Liver (tissue), 3 donors: ENCODE measurements at regions not wholly inside any gene's neighbourhood (a gene's known extent, or its start where the extent isn't known, plus 50 kb on each side); places are given as distances from the start of the nearest gene placed in this dataset.

Experiments used
- RAD21 ChIP-seq, 2 donors: IDR thresholded peaks; 2 replicates each; pipeline ENCODE4 v1.6.1; 2016; ENCODE audit warnings: antibody characterized with exemption in 2 of 2, mild to moderate bottlenecking in 2 of 2
- SP1 ChIP-seq: IDR thresholded peaks from 2 replicates; pipeline ENCODE4 v1.6.1; 2018; ENCODE audit warnings: antibody characterized with exemption, mild to moderate bottlenecking
- YY1 ChIP-seq: IDR thresholded peaks from 2 replicates; pipeline ENCODE4 v1.6.1; 2016; ENCODE audit warnings: antibody characterized with exemption, mild to moderate bottlenecking
- TF ChIP-seq, protein P1 (sequence below): IDR thresholded peaks from 2 replicates; pipeline ENCODE4 v1.6.1; 2016; ENCODE audit warnings: antibody characterized with exemption
- TF ChIP-seq, protein P2 (sequence below): fragments of 150-350 bp; IDR thresholded peaks from 2 replicates; pipeline ENCODE4 v1.5.1; 2017; ENCODE audit warnings: improper control_type of control experiment, low read depth, low read length; ENCODE audit not compliant: missing input control
- TF ChIP-seq, protein P3 (sequence below): IDR thresholded peaks from 2 replicates; pipeline ENCODE4 v1.6.1; 2016; ENCODE audit warnings: antibody characterized with exemption, mild to moderate bottlenecking
- TF ChIP-seq, protein P4 (sequence below): IDR thresholded peaks from 2 replicates; pipeline ENCODE4 v1.6.1; 2016; ENCODE audit warnings: antibody characterized with exemption
- donor health status: healthy.
- donor health status: healthy.

DNA sequence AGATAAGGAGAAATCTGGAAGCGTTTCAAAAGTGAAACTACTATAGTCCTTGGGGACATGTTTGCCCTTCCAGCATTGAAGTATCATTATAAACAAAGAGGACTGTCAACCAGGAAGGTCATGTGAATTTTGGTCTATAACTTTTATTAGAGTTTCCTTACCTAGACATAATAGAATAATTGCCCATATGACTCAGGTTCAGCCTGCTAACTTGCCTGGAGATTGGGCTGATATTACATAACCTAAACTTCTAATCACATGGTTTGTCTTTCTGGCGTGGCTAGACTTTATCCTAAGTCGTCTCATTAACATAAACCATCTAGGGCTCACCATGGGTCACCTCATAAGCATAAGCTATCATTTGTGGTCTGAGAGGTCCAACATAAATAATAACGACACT lies 775.9 kb downstream of the CENPC start:
- TF ChIP-seq, protein P1, sequence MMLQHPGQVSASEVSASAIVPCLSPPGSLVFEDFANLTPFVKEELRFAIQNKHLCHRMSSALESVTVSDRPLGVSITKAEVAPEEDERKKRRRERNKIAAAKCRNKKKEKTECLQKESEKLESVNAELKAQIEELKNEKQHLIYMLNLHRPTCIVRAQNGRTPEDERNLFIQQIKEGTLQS: no peak
- TF ChIP-seq, protein P2, sequence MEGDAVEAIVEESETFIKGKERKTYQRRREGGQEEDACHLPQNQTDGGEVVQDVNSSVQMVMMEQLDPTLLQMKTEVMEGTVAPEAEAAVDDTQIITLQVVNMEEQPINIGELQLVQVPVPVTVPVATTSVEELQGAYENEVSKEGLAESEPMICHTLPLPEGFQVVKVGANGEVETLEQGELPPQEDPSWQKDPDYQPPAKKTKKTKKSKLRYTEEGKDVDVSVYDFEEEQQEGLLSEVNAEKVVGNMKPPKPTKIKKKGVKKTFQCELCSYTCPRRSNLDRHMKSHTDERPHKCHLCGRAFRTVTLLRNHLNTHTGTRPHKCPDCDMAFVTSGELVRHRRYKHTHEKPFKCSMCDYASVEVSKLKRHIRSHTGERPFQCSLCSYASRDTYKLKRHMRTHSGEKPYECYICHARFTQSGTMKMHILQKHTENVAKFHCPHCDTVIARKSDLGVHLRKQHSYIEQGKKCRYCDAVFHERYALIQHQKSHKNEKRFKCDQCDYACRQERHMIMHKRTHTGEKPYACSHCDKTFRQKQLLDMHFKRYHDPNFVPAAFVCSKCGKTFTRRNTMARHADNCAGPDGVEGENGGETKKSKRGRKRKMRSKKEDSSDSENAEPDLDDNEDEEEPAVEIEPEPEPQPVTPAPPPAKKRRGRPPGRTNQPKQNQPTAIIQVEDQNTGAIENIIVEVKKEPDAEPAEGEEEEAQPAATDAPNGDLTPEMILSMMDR: no peak
- TF ChIP-seq, protein P3, sequence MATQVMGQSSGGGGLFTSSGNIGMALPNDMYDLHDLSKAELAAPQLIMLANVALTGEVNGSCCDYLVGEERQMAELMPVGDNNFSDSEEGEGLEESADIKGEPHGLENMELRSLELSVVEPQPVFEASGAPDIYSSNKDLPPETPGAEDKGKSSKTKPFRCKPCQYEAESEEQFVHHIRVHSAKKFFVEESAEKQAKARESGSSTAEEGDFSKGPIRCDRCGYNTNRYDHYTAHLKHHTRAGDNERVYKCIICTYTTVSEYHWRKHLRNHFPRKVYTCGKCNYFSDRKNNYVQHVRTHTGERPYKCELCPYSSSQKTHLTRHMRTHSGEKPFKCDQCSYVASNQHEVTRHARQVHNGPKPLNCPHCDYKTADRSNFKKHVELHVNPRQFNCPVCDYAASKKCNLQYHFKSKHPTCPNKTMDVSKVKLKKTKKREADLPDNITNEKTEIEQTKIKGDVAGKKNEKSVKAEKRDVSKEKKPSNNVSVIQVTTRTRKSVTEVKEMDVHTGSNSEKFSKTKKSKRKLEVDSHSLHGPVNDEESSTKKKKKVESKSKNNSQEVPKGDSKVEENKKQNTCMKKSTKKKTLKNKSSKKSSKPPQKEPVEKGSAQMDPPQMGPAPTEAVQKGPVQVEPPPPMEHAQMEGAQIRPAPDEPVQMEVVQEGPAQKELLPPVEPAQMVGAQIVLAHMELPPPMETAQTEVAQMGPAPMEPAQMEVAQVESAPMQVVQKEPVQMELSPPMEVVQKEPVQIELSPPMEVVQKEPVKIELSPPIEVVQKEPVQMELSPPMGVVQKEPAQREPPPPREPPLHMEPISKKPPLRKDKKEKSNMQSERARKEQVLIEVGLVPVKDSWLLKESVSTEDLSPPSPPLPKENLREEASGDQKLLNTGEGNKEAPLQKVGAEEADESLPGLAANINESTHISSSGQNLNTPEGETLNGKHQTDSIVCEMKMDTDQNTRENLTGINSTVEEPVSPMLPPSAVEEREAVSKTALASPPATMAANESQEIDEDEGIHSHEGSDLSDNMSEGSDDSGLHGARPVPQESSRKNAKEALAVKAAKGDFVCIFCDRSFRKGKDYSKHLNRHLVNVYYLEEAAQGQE: no peak
- TF ChIP-seq YY1 (no peak), RAD21 (IDR thresholded peaks at IDR 0.05) (no peak), SP1 (no peak)
- TF ChIP-seq, protein P4, sequence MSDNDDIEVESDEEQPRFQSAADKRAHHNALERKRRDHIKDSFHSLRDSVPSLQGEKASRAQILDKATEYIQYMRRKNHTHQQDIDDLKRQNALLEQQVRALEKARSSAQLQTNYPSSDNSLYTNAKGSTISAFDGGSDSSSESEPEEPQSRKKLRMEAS: no peak
